ENCODE measurements at regions not wholly inside any gene's neighbourhood (a gene's known extent, or its start where the extent isn't known, plus 50 kb on each side); places are given as distances from the start of the nearest gene placed in this dataset.

- 56% methylated on average over 5 of the region's 5 CpGs for WGBS (ENCODE audit: insufficient coverage, insufficient replicate concordance, low lambda C conversion rate, missing lambda C conversion rate)
- Histone ChIP-seq H3K36me3 (ENCODE audit: control insufficient read depth in 2 of 2, insufficient read depth in 2 of 2, low read length in 1 of 2) (no peaks in the 10 kb centered on the region), H3K9ac (ENCODE audit: control insufficient read depth, insufficient read depth, low read length) (no peak overlapping the region)
Observed at GRCh38 chr6:116994447-116994846, 117.4 kb downstream of the RFX6 start.

More at GRCh38 chr6:116994447-116994846, 117.4 kb downstream of the RFX6 start:
- no peak overlapping the region for H3K27ac ChIP-seq (ENCODE audit: control insufficient read depth, insufficient read depth)
- no peak overlapping the region for H3K4me2 ChIP-seq (ENCODE audit: control insufficient read depth, insufficient read depth)
- H2AFZ ChIP-seq (ENCODE audit: control insufficient read depth, low read depth, low read length), result no peak overlapping the region
- no peak for DNase-seq (ENCODE audit: low read depth, low spot score)
- RAD21 ChIA-PET (ENCODE audit: unreplicated experiment), result no interaction called here
- no peak for TF ChIP-seq CHD1 (IDR thresholded peaks at IDR 0.05; ENCODE audit: low read depth, low read length)
- TF ChIP-seq FOS (IDR thresholded peaks at IDR 0.05; ENCODE audit: borderline replicate concordance, extremely low read depth, insufficient read length), result no peak
- no peak for TF ChIP-seq IKZF2 (IDR thresholded peaks at IDR 0.05)
- TF ChIP-seq PRDM15 (CRISPR knock-in tag; IDR thresholded peaks at IDR 0.05), result no peak
- TF ChIP-seq CUX1 (IDR thresholded peaks at IDR 0.05; ENCODE audit: insufficient replicate concordance, low read depth, low read length), result no peak
- no peak for TF ChIP-seq MTA3 (IDR thresholded peaks at IDR 0.05; ENCODE audit: borderline replicate concordance, low read length)
- TF ChIP-seq DPF2 (IDR thresholded peaks at IDR 0.05), result no peak
- TF ChIP-seq HDAC6 (IDR thresholded peaks at IDR 0.05; ENCODE audit: unreplicated experiment), result no peak
- no peak for TF ChIP-seq RBBP5 (conservative IDR thresholded peaks at IDR 0.05)
- SMC1A ChIA-PET (ENCODE audit: uncharacterized antibody, unreplicated experiment), result interaction anchor here (0.8 to 1.0 kb wide), 2 partner anchors 12 to 14 kb away, joined by 3 read pairs; no protein-coding TSS in a partner anchor
- H3K4me1 ChIP-seq (ENCODE audit: control insufficient read depth, insufficient read depth, low read length), result no peaks in the 10 kb centered on the region
- no peak for ATAC-seq
- no peaks in the 10 kb centered on the region for H3K9me3 ChIP-seq (replicated peaks; ENCODE audit: control insufficient read depth, insufficient read depth, low read length)
- H4K20me1 ChIP-seq (ENCODE audit: control insufficient read depth, insufficient read depth), result no peaks in the 10 kb centered on the region
- H3K79me2 ChIP-seq (ENCODE audit: control insufficient read depth, insufficient read depth, low read length), result no peaks in the 10 kb centered on the region
- POLR2A ChIA-PET, result no interaction called here
- CTCF ChIA-PET, result interaction anchor here (0.7 kb wide), 1 partner anchor 550 kb away, joined by 3 read pairs; no protein-coding TSS in a partner anchor
- no peak for FAIRE-seq
- H3K4me3 ChIP-seq, result no peak overlapping the region
- intact Hi-C loops (cut with micrococcal nuclease; ENCODE audit: unreplicated experiment), result no loop called here
- no TSS peak for BruUV-seq (replicated peaks)
- in situ Hi-C loops (cut with MboI), result no loop called here
- no peaks in the 10 kb centered on the region for H3K27me3 ChIP-seq (replicated peaks in 1 of 2; ENCODE audit: control insufficient read depth in 2 of 2, insufficient read depth in 2 of 2, low read length in 1 of 2)
